H9 (cell line): ENCODE measurements at regions not wholly inside any gene's neighbourhood (a gene's known extent, or its start where the extent isn't known, plus 50 kb on each side); places are given as distances from the start of the nearest gene placed in this dataset.

Experiments
- DNase-seq: peaks from one replicate; pipeline ENCODE4 v3.0.0-alpha.2; 2017
- H2AFZ ChIP-seq: one replicate; pipeline ENCODE4 v1.6.1; 2013; ENCODE audit warnings: mild to moderate bottlenecking, low read length, control low read depth, moderate library complexity
- H2AK5ac ChIP-seq: 2 replicates; pipeline ENCODE4 v1.6.1; 2013; ENCODE audit warnings: low read length, control low read depth, mixed read lengths; ENCODE audit not compliant: insufficient read length
- H2BK120ac ChIP-seq: one replicate; pipeline ENCODE4 v1.6.1; 2013; ENCODE audit warnings: low read depth, mild to moderate bottlenecking, low read length, control low read depth, inconsistent platforms; ENCODE audit not compliant: poor library complexity, severe bottlenecking
- H2BK12ac ChIP-seq: 2 replicates; pipeline ENCODE4 v1.6.1; 2013; ENCODE audit warnings: low read length, control low read depth, mixed read lengths, low read depth; ENCODE audit not compliant: insufficient read length
- H2BK15ac ChIP-seq: 2 replicates; pipeline ENCODE4 v1.6.1; 2013; ENCODE audit warnings: low read depth, low read length, control low read depth
- H2BK20ac ChIP-seq: one replicate; pipeline ENCODE4 v1.6.1; 2013; ENCODE audit warnings: low read depth, mild to moderate bottlenecking, low read length, control low read depth, inconsistent platforms; ENCODE audit not compliant: poor library complexity, severe bottlenecking
- H2BK5ac ChIP-seq: 2 replicates; pipeline ENCODE4 v1.6.1; 2013; ENCODE audit warnings: low read length, control low read depth, mixed read lengths; ENCODE audit not compliant: insufficient read length
- H3K14ac ChIP-seq: 2 replicates; pipeline ENCODE4 v1.6.1; 2013; ENCODE audit warnings: low read length, control low read depth; ENCODE audit not compliant: insufficient read depth
- H3K18ac ChIP-seq: 2 replicates; pipeline ENCODE4 v1.6.1; 2013; ENCODE audit warnings: low read depth, mild to moderate bottlenecking, mixed read lengths, low read length, control low read depth; ENCODE audit not compliant: insufficient read length
- H3K23ac ChIP-seq: 2 replicates; pipeline ENCODE4 v1.6.1; 2013; ENCODE audit warnings: low read length, control low read depth, mixed read lengths, low read depth; ENCODE audit not compliant: insufficient read length
- H3K23me2 ChIP-seq: 2 replicates; pipeline ENCODE4 v1.6.1; 2013; ENCODE audit warnings: low read depth, mild to moderate bottlenecking, mixed read lengths, low read length, control low read depth; ENCODE audit not compliant: insufficient read length, poor library complexity, severe bottlenecking
- H3K27ac ChIP-seq: 2 replicates; pipeline ENCODE4 v1.5.1; 2013; ENCODE audit warnings: low read length, control low read depth, mixed read lengths, low read depth; ENCODE audit not compliant: insufficient read length
- H3K27me3 ChIP-seq: 2 replicates; pipeline ENCODE4 v1.6.1; 2013; ENCODE audit warnings: low read length, control low read depth, inconsistent platforms; ENCODE audit not compliant: insufficient read depth
- H3K4ac ChIP-seq: 2 replicates; pipeline ENCODE4 v1.6.1; 2013; ENCODE audit warnings: low read depth, mild to moderate bottlenecking, control low read depth, inconsistent platforms, low read length, moderate library complexity
- H3K4me1 ChIP-seq: 2 replicates; pipeline ENCODE4 v1.6.1; 2013; ENCODE audit warnings: low read length, control low read depth, inconsistent platforms; ENCODE audit not compliant: insufficient read depth
- H3K4me2 ChIP-seq: 2 replicates; pipeline ENCODE4 v1.6.1; 2013; ENCODE audit warnings: low read length, control low read depth, mixed read lengths; ENCODE audit not compliant: insufficient read length, insufficient read depth
- H3K56ac ChIP-seq: 2 replicates; pipeline ENCODE4 v1.6.1; 2013; ENCODE audit warnings: low read depth, mild to moderate bottlenecking, mixed read lengths, low read length, control low read depth; ENCODE audit not compliant: insufficient read length
- H3K79me1 ChIP-seq: 2 replicates; pipeline ENCODE4 v1.6.1; 2013; ENCODE audit warnings: low read depth, mild to moderate bottlenecking, moderate library complexity, low read length, control low read depth, inconsistent platforms; ENCODE audit not compliant: insufficient read depth, poor library complexity, severe bottlenecking
- H3K79me2 ChIP-seq: 2 replicates; pipeline ENCODE4 v1.6.1; 2013; ENCODE audit warnings: low read length, control low read depth, inconsistent platforms; ENCODE audit not compliant: insufficient read depth
- H3K9ac ChIP-seq: 2 replicates; pipeline ENCODE4 v1.6.1; 2013; ENCODE audit warnings: low read length, control low read depth, mixed read lengths; ENCODE audit not compliant: insufficient read length; ENCODE audit errors: extremely low read depth
- H3K9me3 ChIP-seq: one replicate; pipeline ENCODE4 v1.6.1; 2013; ENCODE audit warnings: low read depth, low read length, inconsistent platforms; ENCODE audit not compliant: control insufficient read depth
- H3T11ph ChIP-seq: one replicate; pipeline ENCODE4 v1.6.1; 2013; ENCODE audit warnings: mild to moderate bottlenecking, low read length, control low read depth, inconsistent platforms
- H4K20me1 ChIP-seq: one replicate; pipeline ENCODE4 v1.6.1; 2013; ENCODE audit not compliant: control insufficient read depth, insufficient read length, insufficient read depth
- H4K5ac ChIP-seq: 2 replicates; pipeline ENCODE4 v1.6.1; 2013; ENCODE audit warnings: low read depth, mild to moderate bottlenecking, mixed read lengths, low read length, control low read depth; ENCODE audit not compliant: insufficient read length
- H4K8ac ChIP-seq: replicated peaks from 2 replicates; pipeline ENCODE4 v1.6.1; 2013; ENCODE audit warnings: low read length, control low read depth, mixed read lengths, low read depth; ENCODE audit not compliant: insufficient read length
- H4K91ac ChIP-seq: 2 replicates; pipeline ENCODE4 v1.6.1; 2013; ENCODE audit warnings: low read depth, mild to moderate bottlenecking, moderate library complexity, mixed read lengths, low read length, control low read depth; ENCODE audit not compliant: insufficient read length
- H3K27ac Mint-ChIP-seq, 3 experiments: 2 replicates in 2 of 3; 3 replicates in 1 of 3; pipeline ENCODE4 v1.8.0; 2020 to 2021; ENCODE audit warnings: mixed read lengths in 3 of 3, mild to moderate bottlenecking in 1 of 3, moderate library complexity in 1 of 3
- H3K27me3 Mint-ChIP-seq: 2 replicates; pipeline ENCODE4 v1.8.0; 2021; ENCODE audit warnings: low read depth, mild to moderate bottlenecking, moderate library complexity, mixed read lengths
- H3K36me3 Mint-ChIP-seq, 3 experiments: 2 replicates in 2 of 3; 3 replicates in 1 of 3; pipeline ENCODE4 v1.8.0; 2020 to 2021; ENCODE audit warnings: low read depth in 3 of 3, mixed read lengths in 3 of 3; ENCODE audit not compliant: insufficient read depth in 1 of 3
- H3K4me1 Mint-ChIP-seq, 2 experiments: 2 replicates each; pipeline ENCODE4 v1.8.0; 2020; ENCODE audit warnings: mixed read lengths in 2 of 2
- H3K4me3 Mint-ChIP-seq, 2 experiments: 2 replicates in 1 of 2; 3 replicates in 1 of 2; pipeline ENCODE4 v1.8.0; 2020 to 2021; ENCODE audit warnings: mild to moderate bottlenecking in 2 of 2, mixed read lengths in 2 of 2, moderate library complexity in 1 of 2
- H3K9me3 Mint-ChIP-seq, 2 experiments: 2 replicates in 1 of 2; 3 replicates in 1 of 2; pipeline ENCODE4 v1.8.0; 2020; ENCODE audit warnings: mild to moderate bottlenecking in 2 of 2, mixed read lengths in 2 of 2, moderate library complexity in 1 of 2
- CTCF ChIP-seq: fragments of 200-600 bp; sonication (generic); conservative IDR thresholded peaks from 3 replicates; pipeline ENCODE4 v1.8.0; 2021; ENCODE audit warnings: antibody characterized with exemption, mild to moderate bottlenecking
- WGBS: extraction: QIAGEN DNeasy Blood & Tissue Kit; methylation state at CpG from one replicate; pipeline ENCODE4 v1.1.7; 2013; ENCODE audit warnings: missing lambda C conversion rate, low lambda C conversion rate, mixed read lengths; ENCODE audit not compliant: insufficient read length; ENCODE audit errors: extremely low coverage; 5-methylcytosine and 5-hydroxymethylcytosine counted together

- Histone ChIP-seq H3K14ac (no peak overlapping the region), H2AK5ac (no peak overlapping the region), H3T11ph (no peak overlapping the region), H3K9ac (no peak overlapping the region), H2AFZ (no peak overlapping the region), H3K27ac (no peak overlapping the region), H4K5ac (no peak overlapping the region), H2BK5ac (no peak overlapping the region), H3K23me2 (no peaks in the 10 kb centered on the region), H3K27me3 (no peaks in the 10 kb centered on the region), H3K18ac (no peak overlapping the region), H2BK15ac (no peak overlapping the region), H3K56ac (no peak overlapping the region), H3K9me3 (no peaks in the 10 kb centered on the region), H3K79me1 (no peaks in the 10 kb centered on the region), H2BK20ac (no peak overlapping the region), H3K4ac (no peak overlapping the region), H2BK120ac (no peak overlapping the region), H3K79me2 (no peaks in the 10 kb centered on the region), H4K8ac (no peak overlapping the region), H3K23ac (no peak overlapping the region), H3K4me1 (no peaks in the 10 kb centered on the region), H3K4me2 (no peak overlapping the region), H4K20me1 (no peaks in the 10 kb centered on the region), H4K91ac (no peak overlapping the region), H2BK12ac (no peak overlapping the region)
- no CpG with 5 or more reads among the region's 2 CpGs for whole genome bisulfite sequencing
- no peak for TF ChIP-seq CTCF
- no peak for DNase-seq
- Mint-ChIP-seq H3K4me3 (no peak overlapping the region), H3K36me3 (no peaks in the 10 kb centered on the region), H3K27ac (no peak overlapping the region), H3K4me1 (no peaks in the 10 kb centered on the region), H3K27me3 (no peaks in the 10 kb centered on the region), H3K9me3 (no peaks in the 10 kb centered on the region)
These were observed 993.1 kb upstream of the MANEA start for GRCh38 chr6:94584211-94584610.
